Vagina (tissue), 2 donors: ENCODE measurements at regions not wholly inside any gene's neighbourhood (a gene's known extent, or its start where the extent isn't known, plus 50 kb on each side); places are given as distances from the start of the nearest gene placed in this dataset.

Source experiments
- DNase-seq, 2 donors: peaks; one replicate each; pipeline ENCODE4 v3.0.0-alpha.2; 2017; ENCODE audit errors: extremely low spot score in 2 of 2
- H3K27ac ChIP-seq: fragments of 200-600 bp; sonication (generic); one replicate; pipeline ENCODE4 v1.5.1; 2019
- H3K27me3 ChIP-seq: fragments of 200-600 bp; sonication (generic); one replicate; pipeline ENCODE4 v1.5.1; 2019
- H3K36me3 ChIP-seq, 2 donors: fragments of 200-600 bp; sonication (generic); one replicate each; pipeline ENCODE4 v1.5.1; 2017 to 2019
- H3K4me1 ChIP-seq: fragments of 200-600 bp; sonication (generic); one replicate; pipeline ENCODE4 v1.5.1; 2019
- H3K4me3 ChIP-seq, 2 donors: fragments of 200-600 bp; sonication (generic); 1 replicate in 1 of 2; 2 replicates in 1 of 2; pipeline ENCODE4 v1.5.1; 2016 to 2019
- H3K9me3 ChIP-seq: fragments of 200-600 bp; sonication (generic); one replicate; pipeline ENCODE4 v1.5.1; 2019
- POLR2A ChIP-seq, 2 donors: fragments of 450-650 bp; IDR thresholded peaks; one replicate each; pipeline ENCODE4 v1.6.1; 2017; ENCODE audit warnings: antibody characterized with exemption in 2 of 2, mild to moderate bottlenecking in 2 of 2, moderate library complexity in 2 of 2
- POLR2AphosphoS5 ChIP-seq, 2 donors: sonication (generic); formaldehyde crosslinking; IDR thresholded peaks; one replicate each; pipeline ENCODE4 v1.9.0; 2017; ENCODE audit warnings: antibody characterized with exemption in 2 of 2, mild to moderate bottlenecking in 2 of 2, low read depth in 1 of 2; ENCODE audit not compliant: insufficient read depth in 1 of 2
- intact Hi-C: fragments of 100-400 bp; cut with DNase I; formaldehyde crosslinking; loops from one replicate; pipeline ENCODE4 v1.15.1; 2023

GRCh38 chr10:98318861-98319260 is 50.9 kb upstream of the LOXL4 start:
- intact Hi-C loops, result no loop called here

More at GRCh38 chr10:98318861-98319260, 50.9 kb upstream of the LOXL4 start:
- Histone ChIP-seq H3K27ac (no peak overlapping the region), H3K9me3 (no peaks in the 10 kb centered on the region), H3K27me3 (no peaks in the 10 kb centered on the region), H3K4me3 (no peak overlapping the region), H3K4me1 (peaks cover 21% of the 10 kb centered on the region), H3K36me3 (no peaks in the 10 kb centered on the region)
- no peak for DNase-seq
- TF ChIP-seq POLR2A (IDR thresholded peaks at IDR 0.05) (no peak), POLR2AphosphoS5 (IDR thresholded peaks at IDR 0.05; ENCODE audit: insufficient read depth in 1 of 2, low read depth in 1 of 2) (no peak)
